ENCODE measurements at regions not wholly inside any gene's neighbourhood (a gene's known extent, or its start where the extent isn't known, plus 50 kb on each side); places are given as distances from the start of the nearest gene placed in this dataset.

DNA sequence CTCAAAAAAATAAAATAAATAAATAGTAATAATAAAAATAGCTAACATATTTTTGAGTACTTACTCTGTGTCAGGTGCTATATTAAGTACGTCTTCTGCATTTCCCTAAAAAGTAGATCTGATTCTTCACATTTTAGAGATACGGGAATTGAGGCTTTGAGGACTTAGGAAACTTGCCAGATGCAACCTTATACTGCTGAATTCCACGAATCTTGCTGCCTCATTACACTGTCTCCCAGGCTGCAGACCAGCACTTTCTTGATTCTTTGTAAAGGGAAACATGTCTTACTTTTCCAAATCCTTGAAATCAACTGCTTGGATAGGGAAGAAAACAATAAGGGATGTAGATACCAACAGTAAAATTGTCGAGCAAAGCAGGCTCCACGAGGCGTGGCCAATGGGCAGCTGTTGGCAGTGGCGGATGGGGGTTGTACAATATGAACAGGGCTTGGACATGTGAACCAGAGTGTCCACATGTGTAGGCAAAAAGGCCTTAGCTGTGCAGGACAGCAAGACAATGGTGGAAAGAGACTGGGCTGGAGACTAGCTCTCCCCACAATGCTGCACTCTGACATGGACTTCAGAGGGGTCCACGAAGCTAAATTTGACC is 124.3 kb upstream of the RAI14 start:
- FAIRE-seq (peak; percentile 56), DNase-seq (ENCODE audit: low read depth, low spot score) (no peak)
- POLR2A ChIA-PET = no interaction called here
- dilution Hi-C loops (cut with MboI; ENCODE audit: extremely low pct_ligation_motif_present, low sequenced_read_pairs) = no loop called here
- no peaks in the 10 kb centered on the region for H3K36me3 ChIP-seq (ENCODE audit: control insufficient read depth in 2 of 2, extremely low read depth in 1 of 2, insufficient read depth in 2 of 2, low read length in 2 of 2)
- H3K9me3 ChIP-seq (replicated peaks; ENCODE audit: control insufficient read depth, insufficient read depth, low read length) = no peaks in the 10 kb centered on the region
- CTCF ChIA-PET = no interaction called here
- no peaks in the 10 kb centered on the region for H3K79me2 ChIP-seq (ENCODE audit: control insufficient read depth, insufficient read depth, low read length)
- H3K27me3 ChIP-seq (ENCODE audit: control insufficient read depth in 2 of 2, insufficient read depth in 2 of 2, low read length in 2 of 2) = no peaks in the 10 kb centered on the region
- intact Hi-C loops (cut with micrococcal nuclease) = no loop called here
- BruUV-seq (replicated peaks) = no TSS peak
- no peak overlapping the region for H3K9ac ChIP-seq (replicated peaks; ENCODE audit: extremely low read depth, insufficient read depth, low read length)
- no peaks in the 10 kb centered on the region for H4K20me1 ChIP-seq (replicated peaks; ENCODE audit: control insufficient read depth, extremely low read depth, insufficient read depth, low read length)
- H2AFZ ChIP-seq (ENCODE audit: low read depth, low read length) = no peak overlapping the region
- no peak overlapping the region for H3K27ac ChIP-seq (ENCODE audit: insufficient read depth, low read depth, low read length)
- TF ChIP-seq FOS (IDR thresholded peaks at IDR 0.05; ENCODE audit: borderline replicate concordance, insufficient read depth, low read length) = no peak
- no peak for TF ChIP-seq GATA2 (IDR thresholded peaks at IDR 0.05; ENCODE audit: insufficient read depth, insufficient read length, low read depth, low read length)
- TF ChIP-seq POLR2A (IDR thresholded peaks at IDR 0.05; ENCODE audit: low read depth, low read length) = no peak
- TF ChIP-seq, protein P1, sequence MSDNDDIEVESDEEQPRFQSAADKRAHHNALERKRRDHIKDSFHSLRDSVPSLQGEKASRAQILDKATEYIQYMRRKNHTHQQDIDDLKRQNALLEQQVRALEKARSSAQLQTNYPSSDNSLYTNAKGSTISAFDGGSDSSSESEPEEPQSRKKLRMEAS (IDR thresholded peaks at IDR 0.05; ENCODE audit: insufficient read depth, insufficient read length) = no peak
- TF ChIP-seq, protein P2, sequence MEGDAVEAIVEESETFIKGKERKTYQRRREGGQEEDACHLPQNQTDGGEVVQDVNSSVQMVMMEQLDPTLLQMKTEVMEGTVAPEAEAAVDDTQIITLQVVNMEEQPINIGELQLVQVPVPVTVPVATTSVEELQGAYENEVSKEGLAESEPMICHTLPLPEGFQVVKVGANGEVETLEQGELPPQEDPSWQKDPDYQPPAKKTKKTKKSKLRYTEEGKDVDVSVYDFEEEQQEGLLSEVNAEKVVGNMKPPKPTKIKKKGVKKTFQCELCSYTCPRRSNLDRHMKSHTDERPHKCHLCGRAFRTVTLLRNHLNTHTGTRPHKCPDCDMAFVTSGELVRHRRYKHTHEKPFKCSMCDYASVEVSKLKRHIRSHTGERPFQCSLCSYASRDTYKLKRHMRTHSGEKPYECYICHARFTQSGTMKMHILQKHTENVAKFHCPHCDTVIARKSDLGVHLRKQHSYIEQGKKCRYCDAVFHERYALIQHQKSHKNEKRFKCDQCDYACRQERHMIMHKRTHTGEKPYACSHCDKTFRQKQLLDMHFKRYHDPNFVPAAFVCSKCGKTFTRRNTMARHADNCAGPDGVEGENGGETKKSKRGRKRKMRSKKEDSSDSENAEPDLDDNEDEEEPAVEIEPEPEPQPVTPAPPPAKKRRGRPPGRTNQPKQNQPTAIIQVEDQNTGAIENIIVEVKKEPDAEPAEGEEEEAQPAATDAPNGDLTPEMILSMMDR (IDR thresholded peaks at IDR 0.05; ENCODE audit: extremely low read depth in 1 of 2, insufficient read depth in 1 of 2, low read depth in 1 of 2, low read length in 2 of 2) = no peak
- no peak for TF ChIP-seq MYC (IDR thresholded peaks at IDR 0.05; ENCODE audit: low read depth, low read length)
- no peak for TF ChIP-seq EZH2 (IDR thresholded peaks at IDR 0.05; ENCODE audit: borderline replicate concordance, low read depth, low read length, severe bottlenecking)
- no peak for TF ChIP-seq POLR2AphosphoS5 (IDR thresholded peaks at IDR 0.05; ENCODE audit: insufficient read depth, low read depth, low read length)
- TF ChIP-seq JUN (IDR thresholded peaks at IDR 0.05; ENCODE audit: borderline replicate concordance, insufficient read depth, insufficient read length, low read depth) = no peak
- no peaks in the 10 kb centered on the region for H3K9me1 ChIP-seq (replicated peaks; ENCODE audit: control insufficient read depth, extremely low read depth, insufficient read depth, low read length)
- no peak overlapping the region for H3K4me3 ChIP-seq (replicated peaks in 1 of 3; ENCODE audit: insufficient read depth in 1 of 3, low read depth in 1 of 3, low read length in 3 of 3)
- H3K4me1 ChIP-seq (ENCODE audit: control insufficient read depth, extremely low read depth, insufficient read depth, low read length) = peaks cover 16% of the 10 kb centered on the region
- H3K4me2 ChIP-seq (ENCODE audit: insufficient read depth, low read length) = no peak overlapping the region
